PFSK-1 (cell line): ENCODE measurements at regions not wholly inside any gene's neighbourhood (a gene's known extent, or its start where the extent isn't known, plus 50 kb on each side); places are given as distances from the start of the nearest gene placed in this dataset.

Source experiments
- FOXP2 ChIP-seq: optimal IDR thresholded peaks from 2 replicates; pipeline ENCODE3; 2011; ENCODE audit warnings: borderline replicate concordance, control low read depth, inconsistent platforms; ENCODE audit not compliant: insufficient read depth; ENCODE audit errors: extremely low read length, extremely low read depth
- POLR2AphosphoS5 ChIP-seq: IDR thresholded peaks from 2 replicates; pipeline ENCODE4 v1.6.1; 2012; ENCODE audit warnings: low read depth, mild to moderate bottlenecking, control low read depth, low read length, moderate library complexity
- REST ChIP-seq, 2 experiments: IDR thresholded peaks; 2 replicates each; pipeline versions ENCODE4 v1.6.1 to v1.8.0; 2011 to 2012; ENCODE audit warnings: low read depth in 2 of 2, low read length in 2 of 2, control low read depth in 1 of 2, inconsistent platforms in 1 of 2, mild to moderate bottlenecking in 1 of 2, moderate library complexity in 1 of 2; ENCODE audit not compliant: insufficient read depth in 1 of 2
- SIN3A ChIP-seq: IDR thresholded peaks from 2 replicates; pipeline ENCODE4 v1.6.1; 2012; ENCODE audit warnings: mild to moderate bottlenecking, low read length, moderate library complexity, borderline replicate concordance; ENCODE audit not compliant: insufficient read depth
- TAF1 ChIP-seq: IDR thresholded peaks from 2 replicates; pipeline ENCODE4 v1.6.1; 2012; ENCODE audit warnings: low read length, control low read depth, borderline replicate concordance; ENCODE audit not compliant: insufficient read depth

GRCh38 chr13:83121896-83122295 lies 760.4 kb downstream of the SLITRK1 start:
- TF ChIP-seq SIN3A (no peak), FOXP2 (no peak), TAF1 (no peak), REST (IDR thresholded peaks at IDR 0.05; ENCODE audit: insufficient read depth in 1 of 2, low read depth in 2 of 2, low read length in 2 of 2) (no peak), POLR2AphosphoS5 (no peak)

GRCh38 chr13:83117046-83117445 lies 765.2 kb downstream of the SLITRK1 start:
- TF ChIP-seq TAF1 (no peak), FOXP2 (no peak), SIN3A (no peak), POLR2AphosphoS5 (no peak), REST (IDR thresholded peaks at IDR 0.05; ENCODE audit: insufficient read depth in 1 of 2, low read depth in 2 of 2, low read length in 2 of 2) (no peak)

GRCh38 chr13:83100237-83100636 lies 782.0 kb downstream of the SLITRK1 start:
- TF ChIP-seq SIN3A = no peak
- TF ChIP-seq POLR2AphosphoS5 = no peak
- no peak for TF ChIP-seq REST (IDR thresholded peaks at IDR 0.05; ENCODE audit: insufficient read depth in 1 of 2, low read depth in 2 of 2, low read length in 2 of 2)
- no peak for TF ChIP-seq TAF1
- TF ChIP-seq FOXP2 = no peak

GRCh38 chr13:83088858-83089257 lies 793.4 kb downstream of the SLITRK1 start:
- TF ChIP-seq SIN3A (no peak), REST (IDR thresholded peaks at IDR 0.05; ENCODE audit: insufficient read depth in 1 of 2, low read depth in 2 of 2, low read length in 2 of 2) (no peak), POLR2AphosphoS5 (no peak), TAF1 (no peak), FOXP2 (no peak)

GRCh38 chr13:83086948-83087347 lies 795.3 kb downstream of the SLITRK1 start:
- TF ChIP-seq POLR2AphosphoS5 (no peak), REST (IDR thresholded peaks at IDR 0.05; ENCODE audit: insufficient read depth in 1 of 2, low read depth in 2 of 2, low read length in 2 of 2) (no peak), TAF1 (no peak), FOXP2 (no peak), SIN3A (no peak)
